Breast epithelium (tissue), 3 donors: ENCODE measurements at regions not wholly inside any gene's neighbourhood (a gene's known extent, or its start where the extent isn't known, plus 50 kb on each side); places are given as distances from the start of the nearest gene placed in this dataset.

Experiments
- CTCF ChIP-seq, 3 donors: fragments of 450-650 bp; IDR thresholded peaks; one replicate each; pipeline ENCODE4 v1.5.1; 2016 to 2017; ENCODE audit warnings: antibody characterized with exemption in 3 of 3, mild to moderate bottlenecking in 3 of 3, moderate library complexity in 3 of 3
- POLR2A ChIP-seq: fragments of 450-650 bp; IDR thresholded peaks from one replicate; pipeline ENCODE4 v1.6.1; 2016; ENCODE audit warnings: antibody characterized with exemption, mild to moderate bottlenecking, moderate library complexity

DNA sequence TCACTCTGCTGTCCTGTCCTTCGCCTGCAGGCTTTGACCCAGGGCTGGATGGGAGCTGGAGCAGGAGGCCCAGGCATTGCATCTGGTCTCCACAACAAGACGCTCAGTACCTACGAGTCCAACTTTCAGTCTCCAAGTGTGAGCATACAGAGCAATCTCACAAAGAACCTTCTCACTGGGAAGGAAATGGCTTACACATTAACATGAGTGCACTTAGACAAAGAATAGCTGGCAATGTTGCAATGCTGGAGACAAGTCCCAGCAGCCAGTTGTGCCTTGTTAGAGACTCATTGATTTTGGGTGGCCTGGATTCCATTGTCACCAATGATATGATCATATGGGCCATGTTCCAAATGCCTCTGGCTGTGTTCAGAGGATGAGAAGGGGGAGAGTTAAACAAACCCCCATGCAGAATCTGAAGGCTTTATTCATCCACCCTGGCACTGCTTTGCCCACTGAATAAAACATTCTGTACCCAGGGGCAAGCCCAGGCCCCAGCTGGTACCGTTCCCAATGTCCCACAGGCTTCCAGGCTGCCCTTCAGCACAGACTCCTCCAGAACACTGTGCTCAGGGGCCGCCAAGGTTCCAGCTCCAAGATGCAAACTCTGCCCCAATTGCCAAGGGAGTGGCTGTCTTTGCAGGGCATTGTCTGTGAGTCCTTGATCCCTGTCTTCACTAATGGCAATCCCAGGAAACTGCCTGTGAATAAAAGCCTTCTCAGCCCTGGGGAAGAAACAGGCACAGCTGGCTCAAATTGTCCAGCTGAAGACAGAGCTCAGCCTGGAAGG is 185.5 kb downstream of the HSD17B3 start:
- TF ChIP-seq CTCF (IDR thresholded peaks at IDR 0.05): no peak
- no peak for TF ChIP-seq POLR2A
